ENCODE measurements at regions not wholly inside any gene's neighbourhood (a gene's known extent, or its start where the extent isn't known, plus 50 kb on each side); places are given as distances from the start of the nearest gene placed in this dataset.

DNA sequence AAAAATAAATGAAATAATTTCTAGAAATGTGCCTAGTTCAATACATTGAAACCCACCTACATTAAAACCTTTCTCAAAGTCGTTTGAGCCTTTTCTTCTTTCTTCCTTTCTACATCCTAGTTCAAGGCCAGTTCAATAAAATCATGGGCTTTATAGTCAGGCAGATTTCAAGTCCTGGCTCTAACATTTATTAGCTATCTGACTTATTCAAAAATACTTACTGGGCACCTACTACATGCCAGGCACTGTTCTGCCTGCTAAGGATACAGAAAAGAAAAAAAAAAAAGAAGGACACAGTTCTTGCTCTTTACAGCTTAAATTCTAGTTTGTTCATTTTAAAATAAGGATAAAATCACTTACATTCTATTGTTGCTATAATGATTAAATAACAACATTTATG is 134.2 kb upstream of the FGGY start:
- TF ChIP-seq TAF1 (IDR thresholded peaks at IDR 0.05; ENCODE audit: borderline replicate concordance, insufficient read depth, low read length): no peak
- no peak for TF ChIP-seq POLR2AphosphoS5 (IDR thresholded peaks at IDR 0.05; ENCODE audit: low read depth, low read length)
- TF ChIP-seq, protein P1, sequence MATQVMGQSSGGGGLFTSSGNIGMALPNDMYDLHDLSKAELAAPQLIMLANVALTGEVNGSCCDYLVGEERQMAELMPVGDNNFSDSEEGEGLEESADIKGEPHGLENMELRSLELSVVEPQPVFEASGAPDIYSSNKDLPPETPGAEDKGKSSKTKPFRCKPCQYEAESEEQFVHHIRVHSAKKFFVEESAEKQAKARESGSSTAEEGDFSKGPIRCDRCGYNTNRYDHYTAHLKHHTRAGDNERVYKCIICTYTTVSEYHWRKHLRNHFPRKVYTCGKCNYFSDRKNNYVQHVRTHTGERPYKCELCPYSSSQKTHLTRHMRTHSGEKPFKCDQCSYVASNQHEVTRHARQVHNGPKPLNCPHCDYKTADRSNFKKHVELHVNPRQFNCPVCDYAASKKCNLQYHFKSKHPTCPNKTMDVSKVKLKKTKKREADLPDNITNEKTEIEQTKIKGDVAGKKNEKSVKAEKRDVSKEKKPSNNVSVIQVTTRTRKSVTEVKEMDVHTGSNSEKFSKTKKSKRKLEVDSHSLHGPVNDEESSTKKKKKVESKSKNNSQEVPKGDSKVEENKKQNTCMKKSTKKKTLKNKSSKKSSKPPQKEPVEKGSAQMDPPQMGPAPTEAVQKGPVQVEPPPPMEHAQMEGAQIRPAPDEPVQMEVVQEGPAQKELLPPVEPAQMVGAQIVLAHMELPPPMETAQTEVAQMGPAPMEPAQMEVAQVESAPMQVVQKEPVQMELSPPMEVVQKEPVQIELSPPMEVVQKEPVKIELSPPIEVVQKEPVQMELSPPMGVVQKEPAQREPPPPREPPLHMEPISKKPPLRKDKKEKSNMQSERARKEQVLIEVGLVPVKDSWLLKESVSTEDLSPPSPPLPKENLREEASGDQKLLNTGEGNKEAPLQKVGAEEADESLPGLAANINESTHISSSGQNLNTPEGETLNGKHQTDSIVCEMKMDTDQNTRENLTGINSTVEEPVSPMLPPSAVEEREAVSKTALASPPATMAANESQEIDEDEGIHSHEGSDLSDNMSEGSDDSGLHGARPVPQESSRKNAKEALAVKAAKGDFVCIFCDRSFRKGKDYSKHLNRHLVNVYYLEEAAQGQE (IDR thresholded peaks at IDR 0.05; ENCODE audit: insufficient read depth in 1 of 2, low read depth in 2 of 2, low read length in 2 of 2): no peak
- no peak for TF ChIP-seq SIN3A (IDR thresholded peaks at IDR 0.05; ENCODE audit: borderline replicate concordance, insufficient read depth, low read length)
- no peak for TF ChIP-seq FOXP2 (optimal IDR thresholded peaks at IDR 0.05; ENCODE audit: borderline replicate concordance, extremely low read depth, extremely low read length, insufficient read depth)

Measured in PFSK-1 (cell line).